Liver (tissue), 8 donors: ENCODE measurements at regions not wholly inside any gene's neighbourhood (a gene's known extent, or its start where the extent isn't known, plus 50 kb on each side); places are given as distances from the start of the nearest gene placed in this dataset.

Experiments used
- DNase-seq: peaks from one replicate; pipeline ENCODE4 v3.0.0-alpha.2; 2017; ENCODE audit warnings: low spot score
- H3K27ac ChIP-seq, 2 donors: one replicate each; pipeline ENCODE4 v1.7.0; 2013; ENCODE audit warnings: inconsistent platforms in 2 of 2, low read length in 2 of 2, control low read depth in 1 of 2, low read depth in 1 of 2, mild to moderate bottlenecking in 1 of 2
- H3K27me3 ChIP-seq, 4 donors: one replicate each; pipeline versions ENCODE4 v1.6.1 to v1.7.0; 2013; ENCODE audit warnings: low read length in 3 of 4, inconsistent platforms in 1 of 4, mild to moderate bottlenecking in 1 of 4, moderate library complexity in 1 of 4; ENCODE audit not compliant: control insufficient read depth in 4 of 4, insufficient read depth in 4 of 4
- H3K36me3 ChIP-seq, 4 donors: one replicate each; pipeline versions ENCODE4 v1.6.1 to v1.7.0; 2013; ENCODE audit warnings: low read length in 3 of 4, mild to moderate bottlenecking in 3 of 4, low read depth in 1 of 4, moderate library complexity in 1 of 4; ENCODE audit not compliant: control insufficient read depth in 4 of 4, insufficient read depth in 3 of 4
- H3K4me1 ChIP-seq, 4 donors: one replicate each; pipeline versions ENCODE4 v1.6.1 to v1.7.0; 2013; ENCODE audit warnings: low read length in 3 of 4, mild to moderate bottlenecking in 3 of 4, moderate library complexity in 1 of 4; ENCODE audit not compliant: control insufficient read depth in 4 of 4, insufficient read depth in 4 of 4
- H3K4me3 ChIP-seq, 3 donors: one replicate each; pipeline versions ENCODE4 v1.6.1 to v1.7.0; 2013; ENCODE audit warnings: low read length in 3 of 3, control low read depth in 1 of 3, low read depth in 1 of 3, mild to moderate bottlenecking in 1 of 3
- H3K9ac ChIP-seq, 2 donors: one replicate each; pipeline ENCODE4 v1.7.0; 2013; ENCODE audit warnings: low read length in 2 of 2, mild to moderate bottlenecking in 2 of 2, moderate library complexity in 2 of 2, control low read depth in 1 of 2, low read depth in 1 of 2
- H3K9me3 ChIP-seq, 4 donors: one replicate each; pipeline versions ENCODE4 v1.6.1 to v1.7.0; 2013; ENCODE audit warnings: low read length in 3 of 4; ENCODE audit not compliant: control insufficient read depth in 4 of 4
- ATF3 ChIP-seq: IDR thresholded peaks from 2 replicates; pipeline ENCODE4 v1.6.1; 2016; ENCODE audit warnings: antibody characterized with exemption
- CTCF ChIP-seq: fragments of 150-350 bp; IDR thresholded peaks from 2 replicates; pipeline ENCODE4 v1.5.1; 2017; ENCODE audit warnings: improper control_type of control experiment, low read depth, low read length; ENCODE audit not compliant: missing input control
- EGR1 ChIP-seq, 2 donors: IDR thresholded peaks; 2 replicates each; pipeline ENCODE4 v1.6.1; 2016 to 2018; ENCODE audit warnings: antibody characterized with exemption in 2 of 2, low read depth in 2 of 2
- FOXA1 ChIP-seq: IDR thresholded peaks from 2 replicates; pipeline ENCODE4 v1.6.1; 2016; ENCODE audit warnings: antibody characterized with exemption
- FOXA2 ChIP-seq: IDR thresholded peaks from 2 replicates; pipeline ENCODE4 v1.6.1; 2016; ENCODE audit warnings: antibody characterized with exemption
- GABPA ChIP-seq, 2 donors: IDR thresholded peaks in 1 of 2; conservative IDR thresholded peaks in 1 of 2; 2 replicates each; pipeline ENCODE4 v1.6.1; 2016; ENCODE audit warnings: antibody characterized with exemption in 2 of 2, mild to moderate bottlenecking in 1 of 2, moderate library complexity in 1 of 2
- HNF4A ChIP-seq, 2 donors: conservative IDR thresholded peaks; 2 replicates each; pipeline ENCODE4 v1.6.1; 2016; ENCODE audit warnings: antibody characterized with exemption in 2 of 2, mild to moderate bottlenecking in 2 of 2
- HNF4G ChIP-seq: IDR thresholded peaks from 2 replicates; pipeline ENCODE4 v1.6.1; 2016; ENCODE audit warnings: antibody characterized with exemption
- JUND ChIP-seq, 2 donors: IDR thresholded peaks; 2 replicates each; pipeline ENCODE4 v1.6.1; 2016; ENCODE audit warnings: antibody characterized with exemption in 2 of 2
- MAX ChIP-seq: IDR thresholded peaks from 2 replicates; pipeline ENCODE4 v1.6.1; 2016; ENCODE audit warnings: antibody characterized with exemption
- NR2F2 ChIP-seq: IDR thresholded peaks from 2 replicates; pipeline ENCODE4 v1.6.1; 2016; ENCODE audit warnings: antibody characterized with exemption
- RAD21 ChIP-seq, 2 donors: IDR thresholded peaks; 2 replicates each; pipeline ENCODE4 v1.6.1; 2016; ENCODE audit warnings: antibody characterized with exemption in 2 of 2, mild to moderate bottlenecking in 2 of 2
- REST ChIP-seq: IDR thresholded peaks from 2 replicates; pipeline ENCODE4 v1.6.1; 2016; ENCODE audit warnings: antibody characterized with exemption, mild to moderate bottlenecking
- RXRA ChIP-seq, 2 donors: IDR thresholded peaks; 2 replicates each; pipeline ENCODE4 v1.6.1; 2017 to 2018; ENCODE audit warnings: antibody characterized with exemption in 2 of 2, mild to moderate bottlenecking in 1 of 2
- SP1 ChIP-seq: IDR thresholded peaks from 2 replicates; pipeline ENCODE4 v1.6.1; 2018; ENCODE audit warnings: antibody characterized with exemption, mild to moderate bottlenecking
- TAF1 ChIP-seq: conservative IDR thresholded peaks from 2 replicates; pipeline ENCODE4 v1.6.1; 2016; ENCODE audit warnings: antibody characterized with exemption, mild to moderate bottlenecking
- YY1 ChIP-seq: IDR thresholded peaks from 2 replicates; pipeline ENCODE4 v1.6.1; 2016; ENCODE audit warnings: antibody characterized with exemption, mild to moderate bottlenecking
- ZBTB33 ChIP-seq: IDR thresholded peaks from 2 replicates; pipeline ENCODE4 v1.6.1; 2016; ENCODE audit warnings: antibody characterized with exemption
- WGBS: extraction: QIAGEN DNeasy Blood & Tissue Kit; methylation state at CpG from one replicate; pipeline ENCODE4 v1.1.7; 2013; 5-methylcytosine and 5-hydroxymethylcytosine counted together
- donor health status: healthy.
- donor health status: healthy.
- donor health status: healthy.
- donor health status: healthy.
- donor health status: healthy.

GRCh38 chr20:10982692-10983091 is 308.9 kb upstream of the JAG1 start (continued):
- TF ChIP-seq ZBTB33 (no peak), HNF4A (conservative IDR thresholded peaks at IDR 0.05) (no peak), TAF1 (no peak)

GRCh38 chr20:10984294-10984693 is 310.5 kb upstream of the JAG1 start:
- no peak for DNase-seq
- no peak overlapping the region for H3K4me3 ChIP-seq
- no peak overlapping the region for H3K27ac ChIP-seq
- H3K4me1 ChIP-seq, result no peaks in the 10 kb centered on the region
- H3K36me3 ChIP-seq, result no peaks in the 10 kb centered on the region
- no peak overlapping the region for H3K9ac ChIP-seq
- 94% methylated on average over 4 of the region's 4 CpGs for WGBS
- no peaks in the 10 kb centered on the region for H3K9me3 ChIP-seq
- no peaks in the 10 kb centered on the region for H3K27me3 ChIP-seq
- TF ChIP-seq ATF3 (no peak), ZBTB33 (no peak), RAD21 (IDR thresholded peaks at IDR 0.05) (no peak), SP1 (no peak), YY1 (no peak), HNF4A (conservative IDR thresholded peaks at IDR 0.05) (no peak), CTCF (no peak), JUND (IDR thresholded peaks at IDR 0.05) (no peak), FOXA2 (no peak), RXRA (IDR thresholded peaks at IDR 0.05) (no peak), HNF4G (no peak), TAF1 (no peak), FOXA1 (no peak), REST (no peak), NR2F2 (no peak), EGR1 (IDR thresholded peaks at IDR 0.05; ENCODE audit: low read depth in 2 of 2) (no peak), MAX (no peak), GABPA (IDR thresholded peaks at IDR 0.05 in 1 of 2, conservative IDR thresholded peaks at IDR 0.05 in 1 of 2) (no peak)
